Left ventricle myocardium superior (tissue), 1 donor: ENCODE measurements at regions not wholly inside any gene's neighbourhood (a gene's known extent, or its start where the extent isn't known, plus 50 kb on each side); places are given as distances from the start of the nearest gene placed in this dataset.
"Not testable (repeated sequence)": the region's sequence is repeated elsewhere in the genome, so short reads cannot be mapped to it uniquely, and the experiment has no call there.

Experiments used
- ATAC-seq: fragments of 200-7000 bp; cut with Tn5 transposase; one replicate; pipeline ENCODE4 v1.9.1; 2020; ENCODE audit warnings: mild to moderate bottlenecking, moderate library complexity
- DNase-seq: peaks from one replicate; pipeline ENCODE4 v3.0.0-alpha.2; 2020
- intact Hi-C: fragments of 100-400 bp; cut with micrococcal nuclease; formaldehyde crosslinking; loops from one replicate; pipeline ENCODE4 v1.11.0; 2022
- donor health status: DM: no; HTN: yes; CAD: no; lungs with severe emphysema.

DNA sequence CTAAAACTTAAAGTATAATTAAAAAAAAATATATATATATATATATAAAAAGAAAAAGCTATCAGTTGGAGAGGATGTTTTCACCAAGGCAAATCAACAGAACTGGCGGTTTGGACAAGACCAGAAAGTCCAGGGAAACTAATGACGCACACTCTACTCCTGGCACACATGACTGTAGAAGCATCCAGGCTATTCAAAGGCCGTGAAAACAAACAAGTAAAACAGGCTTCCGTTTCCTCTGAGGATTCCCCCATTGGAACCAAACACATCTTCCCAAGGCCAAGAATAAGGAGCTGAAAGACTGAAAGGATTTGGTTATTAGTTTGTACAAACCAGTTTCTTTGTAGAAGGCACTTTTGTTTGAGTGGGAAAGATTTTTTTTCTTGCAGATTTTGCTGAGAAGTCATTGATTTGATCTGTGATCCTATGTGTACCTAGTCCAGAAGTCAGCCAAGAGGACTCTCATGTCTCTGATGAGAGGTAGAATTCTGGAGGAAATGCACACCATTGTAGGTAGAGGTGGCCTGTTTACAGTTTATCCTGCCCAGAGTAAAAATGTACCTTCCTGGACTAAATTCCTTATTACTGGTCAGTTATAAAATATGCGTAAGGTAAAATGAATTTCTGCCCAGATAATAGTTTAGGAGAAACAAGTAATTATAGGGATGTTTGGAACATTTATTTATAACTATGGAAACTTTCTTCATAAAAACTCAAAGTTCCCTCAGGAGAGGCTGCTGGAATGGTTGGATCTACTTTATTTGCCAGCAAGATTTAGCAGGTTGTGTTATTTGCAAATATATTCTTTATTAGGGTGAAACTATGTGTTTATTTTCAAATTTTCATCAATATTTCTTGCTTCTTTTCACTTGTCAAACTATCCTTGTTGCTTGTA, 66.5 kb downstream of the DMP1 start:
- intact Hi-C loops: no loop called here
- ATAC-seq (peak; percentile 86), DNase-seq (no peak)

DNA sequence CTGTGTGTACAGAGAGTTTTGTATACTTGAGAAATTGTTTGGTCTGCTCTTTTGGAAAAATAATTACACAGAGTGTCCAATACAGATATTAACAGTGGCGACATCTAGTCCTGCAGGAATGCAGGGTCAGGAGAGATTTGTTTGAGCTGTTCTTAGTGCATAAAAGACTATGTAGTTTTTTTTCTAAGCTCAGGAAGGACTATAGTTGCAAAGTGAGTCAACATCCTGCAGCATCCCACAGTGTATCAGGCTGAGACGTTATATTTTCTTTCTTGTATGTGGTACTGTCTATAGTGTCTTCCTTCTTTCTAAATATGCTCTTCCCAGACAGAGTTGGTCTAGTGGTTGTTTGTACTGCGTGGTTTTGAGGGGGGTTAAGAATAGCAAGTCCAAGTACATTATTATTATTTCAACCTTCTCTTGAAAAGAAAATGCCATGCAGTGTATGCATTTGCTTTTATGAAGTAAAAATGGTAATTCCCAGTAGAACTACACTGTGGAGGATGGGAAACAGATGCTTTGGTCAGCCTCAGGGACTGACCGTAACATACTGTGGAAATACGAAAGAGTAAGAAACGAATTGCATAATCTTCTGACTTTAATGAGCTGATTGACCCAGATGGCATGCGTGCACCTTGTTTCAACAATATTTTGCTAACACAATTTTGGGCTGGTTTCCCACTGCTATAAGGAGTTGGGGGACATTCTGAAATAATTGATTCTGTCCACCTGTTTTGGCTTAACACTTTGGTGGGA, 67.4 kb downstream of the DMP1 start:
- peak; percentile 85 for ATAC-seq
- DNase-seq: no peak
- intact Hi-C loops: no loop called here

DNA sequence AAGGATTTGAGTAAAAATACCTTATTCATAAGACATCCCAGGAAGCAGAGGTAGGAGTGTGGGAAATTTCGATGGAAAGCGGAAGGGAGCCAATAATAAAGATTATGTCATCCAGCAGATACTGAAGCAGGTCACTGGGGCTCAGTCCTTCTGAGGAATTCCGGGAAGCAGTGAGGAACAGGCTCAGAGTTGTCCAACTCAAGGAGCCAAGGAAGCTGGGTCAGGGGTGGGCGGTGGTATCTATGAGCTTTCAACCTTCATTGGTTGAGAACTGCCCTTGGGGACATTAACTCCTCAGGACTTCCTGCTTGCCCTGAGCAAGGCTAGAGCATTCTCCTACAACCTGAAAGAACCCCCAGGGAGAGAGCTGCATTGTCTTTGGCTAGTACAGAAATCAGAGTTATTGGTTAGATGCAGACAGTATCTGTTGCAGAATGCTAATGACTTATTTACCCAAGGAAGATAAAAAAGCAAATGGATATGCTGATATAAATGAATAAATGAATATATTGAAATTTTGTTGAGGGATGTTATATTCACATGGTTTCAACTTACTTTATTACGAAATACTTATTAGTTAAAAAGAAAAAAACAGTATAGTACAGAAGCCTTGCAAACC, 68.2 kb downstream of the DMP1 start:
- peak; percentile 74 for DNase-seq
- intact Hi-C loops: no loop called here

DNA sequence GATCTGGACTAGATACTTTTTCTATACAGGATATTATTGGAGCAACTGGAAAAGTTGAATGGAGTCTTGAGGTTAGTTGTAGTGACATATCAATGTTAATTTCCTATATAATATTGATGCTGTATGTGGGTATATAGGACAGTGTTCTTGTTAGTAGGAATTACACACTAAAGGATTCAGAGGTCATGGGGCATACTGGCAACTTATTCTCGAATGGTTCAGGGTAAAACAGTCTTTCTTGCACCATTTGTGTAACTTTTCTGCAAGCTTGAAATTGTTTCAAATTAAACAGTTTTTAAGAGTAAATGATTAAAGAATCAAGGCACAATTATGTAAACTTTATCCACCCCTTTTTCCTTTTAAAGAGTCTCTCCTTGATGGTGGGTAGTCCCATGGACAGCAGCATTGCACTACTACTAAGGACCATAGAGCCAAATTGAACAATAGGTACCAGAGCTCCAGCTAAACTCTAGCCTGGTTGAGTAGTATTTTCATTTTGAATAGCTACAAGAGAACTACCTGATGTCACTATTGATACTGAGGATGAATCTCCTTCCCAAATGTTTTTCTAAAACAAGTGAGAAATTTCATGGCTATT, 70.1 kb downstream of the DMP1 start:
- intact Hi-C loops: no loop called here
- ATAC-seq (no peak), DNase-seq (no peak)

More for the DNA sequence above, 68.2 kb downstream of the DMP1 start:
- ATAC-seq: peak; percentile 91

DNA sequence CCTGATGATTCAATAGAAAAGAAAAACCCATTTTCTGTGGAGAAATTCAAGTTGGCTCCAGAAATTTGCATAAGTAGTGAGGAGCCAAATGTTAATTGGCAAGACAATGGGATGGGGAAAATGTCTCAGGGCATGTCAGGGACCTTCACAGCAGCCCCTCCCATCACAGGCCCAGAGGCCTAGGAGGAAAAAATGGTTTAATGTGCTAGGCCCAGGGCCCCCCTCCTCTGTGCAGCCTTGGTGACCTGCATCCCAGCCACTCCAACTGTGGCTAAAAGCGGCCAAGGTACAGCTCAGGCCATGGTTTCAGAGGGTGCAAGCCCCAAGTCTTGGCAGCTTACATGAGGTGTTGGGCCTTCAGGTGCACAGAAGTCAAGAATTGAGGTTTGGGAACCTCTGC, 74.1 kb upstream of the IBSP start:
- ATAC-seq, DNase-seq, intact Hi-C loops: not testable (repeated sequence)

DNA sequence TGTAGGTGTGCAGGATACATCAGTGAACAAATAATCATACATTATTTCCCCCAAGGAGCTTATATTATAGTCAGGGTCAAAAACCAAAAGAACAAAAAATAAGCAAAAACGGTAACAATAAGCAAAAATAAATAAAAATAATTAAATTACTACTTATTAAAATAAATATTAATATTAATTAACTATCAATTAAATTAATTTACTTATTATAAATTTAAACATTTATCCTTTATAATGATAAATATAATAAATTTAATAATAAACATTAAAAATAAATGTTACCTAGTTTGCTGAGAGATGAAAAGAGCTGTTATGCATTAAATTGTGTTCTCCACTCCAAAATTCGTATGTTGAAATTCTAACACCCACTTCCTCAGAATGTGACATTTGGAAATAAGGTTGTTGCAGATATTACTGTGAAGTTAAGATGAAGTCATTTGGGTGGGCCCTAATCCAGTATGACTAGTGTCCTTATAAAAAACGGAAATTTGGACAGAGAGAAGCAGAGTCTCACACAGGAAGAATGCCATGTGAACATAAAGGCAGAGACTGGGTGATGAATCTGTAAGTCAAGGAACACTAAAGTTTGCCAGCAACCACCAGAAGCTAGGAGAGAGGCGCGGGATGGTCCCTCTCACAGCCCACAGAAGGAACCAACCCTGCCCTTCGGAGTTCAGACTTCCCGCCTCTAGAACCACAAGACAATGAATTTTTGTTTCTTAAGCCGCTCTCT, 67.2 kb upstream of the IBSP start:
- intact Hi-C loops: no loop called here
- DNase-seq (no peak), ATAC-seq (peak; percentile 63)

DNA sequence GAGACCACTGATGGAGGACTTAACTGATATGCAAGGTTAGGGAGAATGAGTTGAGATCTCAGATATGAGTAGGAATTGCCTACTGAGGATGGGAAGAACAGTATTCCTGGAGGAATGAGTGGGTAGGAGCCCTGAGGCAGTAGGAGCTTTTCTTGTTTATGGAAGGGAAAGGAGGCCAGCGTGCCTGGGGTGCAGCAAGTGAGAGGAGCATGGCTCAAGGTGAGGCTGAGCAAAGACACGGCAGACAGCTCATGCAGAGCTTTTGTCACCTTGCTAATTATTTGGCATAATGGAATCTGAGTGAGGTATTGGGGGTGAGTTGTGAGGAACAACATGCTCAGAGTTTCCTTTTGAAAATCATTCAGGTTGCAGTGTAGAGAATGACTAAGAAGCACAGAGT, 65.3 kb upstream of the IBSP start:
- DNase-seq (no peak), ATAC-seq (no peak)
- intact Hi-C loops: no loop called here

DNA sequence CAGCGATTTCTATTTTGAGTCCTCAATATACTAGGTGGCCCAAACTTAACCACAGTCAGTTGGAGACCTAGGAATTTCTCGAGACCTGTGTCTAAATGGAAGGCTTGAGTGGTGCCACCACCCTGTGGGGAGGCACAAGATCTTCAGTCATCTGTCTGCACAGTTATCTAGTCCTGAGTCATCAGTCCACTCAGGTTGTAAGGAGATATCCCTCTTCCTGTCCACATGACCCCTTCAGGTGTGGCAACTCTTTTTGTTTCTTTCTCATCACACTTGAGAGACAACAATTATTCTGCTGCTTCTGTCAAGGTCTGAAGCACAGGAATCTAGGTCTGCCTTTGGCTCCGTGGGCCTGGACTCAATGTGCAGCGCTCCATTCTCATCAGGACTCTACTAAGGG, 64.4 kb upstream of the IBSP start:
- DNase-seq (no peak), ATAC-seq (no peak)
- intact Hi-C loops: no loop called here

DNA sequence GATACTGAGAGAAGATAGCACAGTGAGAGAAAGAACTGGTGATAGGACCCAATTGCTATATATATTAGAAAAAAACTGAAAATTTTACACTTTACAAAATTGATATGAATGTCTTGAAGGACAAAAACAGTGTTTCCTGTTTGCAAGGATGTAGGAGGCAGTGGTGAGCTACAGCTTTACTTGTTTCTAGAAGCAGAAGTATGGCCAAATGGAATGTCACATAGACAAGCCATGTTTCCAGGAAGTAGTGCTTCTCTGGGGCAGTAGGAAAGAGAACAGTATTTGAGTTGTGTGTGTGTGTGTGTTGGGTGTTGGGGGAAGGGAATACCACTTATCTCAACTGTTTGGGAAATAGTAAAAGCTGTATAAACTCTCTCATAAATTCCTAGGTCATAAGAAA, 60.9 kb upstream of the IBSP start:
- no peak for DNase-seq
- no peak for ATAC-seq
- intact Hi-C loops: no loop called here

DNA sequence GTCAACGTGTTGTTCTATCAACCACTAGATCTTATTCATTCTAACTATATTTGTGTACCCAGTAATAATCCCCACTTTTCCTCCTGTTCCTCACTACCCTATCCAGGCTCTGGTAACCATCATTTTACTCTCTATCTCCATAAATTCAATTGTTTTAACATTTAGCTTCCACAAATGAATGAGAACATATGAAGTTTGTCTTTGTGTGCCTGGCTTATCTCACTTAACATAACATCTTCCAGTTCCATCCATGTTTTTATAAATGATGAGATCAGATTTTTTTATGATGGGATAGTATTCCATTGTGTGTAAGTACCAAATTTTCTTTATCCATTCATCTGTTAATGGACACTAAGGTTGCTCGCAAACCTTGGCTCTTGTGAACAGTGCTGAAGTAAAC, 59.9 kb upstream of the IBSP start:
- ATAC-seq: no peak
- intact Hi-C loops: no loop called here
- no peak for DNase-seq

DNA sequence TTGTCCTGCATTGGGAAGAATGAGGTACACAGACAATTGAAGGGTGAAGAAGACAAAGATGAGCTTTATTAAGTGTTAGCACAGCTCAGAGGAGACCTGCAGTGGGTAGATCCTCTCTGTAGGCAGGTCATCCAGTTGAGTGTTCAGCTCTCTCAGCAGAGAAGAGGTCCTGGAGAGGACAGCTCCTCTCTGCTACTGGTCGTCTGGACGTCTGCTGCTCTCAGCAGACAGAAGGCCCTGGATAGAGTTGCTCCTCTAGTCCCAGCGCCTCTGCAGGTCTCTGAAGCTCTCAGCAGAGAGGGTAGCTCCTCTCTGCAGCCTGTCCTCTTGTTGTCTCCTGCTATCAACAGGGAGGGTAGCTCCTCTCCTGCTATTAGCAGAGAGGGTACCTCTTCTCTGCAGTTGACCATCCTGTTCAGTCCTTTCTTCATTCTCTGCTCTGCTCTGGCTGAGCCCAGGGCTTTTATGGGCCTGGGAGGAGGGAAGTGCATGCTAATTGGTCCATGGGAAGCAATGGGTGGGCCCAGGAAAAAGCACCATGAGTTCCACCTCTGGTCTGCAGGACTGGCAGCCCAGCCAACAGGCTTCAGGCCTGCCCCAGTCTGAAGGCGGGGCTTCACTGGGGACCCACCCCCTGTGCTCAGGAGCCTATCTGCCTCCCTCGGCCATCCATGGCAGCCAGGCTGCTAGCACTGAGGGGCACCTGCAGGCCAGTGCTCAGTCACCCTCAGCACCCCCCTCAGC, 54.1 kb upstream of the IBSP start:
- DNase-seq (no peak), ATAC-seq (no peak)
- intact Hi-C loops: no loop called here

DNA sequence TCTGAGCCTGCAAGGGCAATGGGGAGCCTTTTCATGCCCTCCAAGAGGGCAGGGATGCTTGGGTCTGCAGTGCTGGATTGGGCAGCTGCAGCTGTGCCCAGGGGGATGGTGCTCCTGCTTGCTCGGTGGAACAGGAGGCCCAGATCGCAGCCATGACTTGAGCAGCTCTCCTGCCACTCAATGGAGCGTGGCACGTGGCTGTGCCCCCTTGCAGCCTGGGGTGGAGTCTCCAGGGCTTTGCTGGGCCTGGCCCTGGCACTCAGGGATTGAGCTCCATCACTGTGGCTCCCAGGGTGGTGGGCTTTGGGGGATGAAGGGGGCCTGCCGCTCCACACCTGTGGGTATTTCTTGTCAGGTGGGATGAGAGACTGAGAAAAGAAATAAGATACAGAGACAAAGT, 53.4 kb upstream of the IBSP start:
- intact Hi-C loops: no loop called here
- DNase-seq: no peak
- no peak for ATAC-seq
